NOMO-1 (cell line): ENCODE measurements at regions not wholly inside any gene's neighbourhood (a gene's known extent, or its start where the extent isn't known, plus 50 kb on each side); places are given as distances from the start of the nearest gene placed in this dataset.
"Not testable (repeated sequence)": the region's sequence is repeated elsewhere in the genome, so short reads cannot be mapped to it uniquely, and the experiment has no call there.

Experiments used
- DNase-seq, 2 experiments: peaks; one replicate each; lab custom pipeline; 2025; ENCODE audit not compliant: unreplicated experiment in 2 of 2; lab: John Stamatoyannopoulos, UW

- not testable (repeated sequence) for DNase-seq
Measured at GRCh38 chr3:94648270-94649180, 585.7 kb downstream of the NSUN3 start.

DNA sequence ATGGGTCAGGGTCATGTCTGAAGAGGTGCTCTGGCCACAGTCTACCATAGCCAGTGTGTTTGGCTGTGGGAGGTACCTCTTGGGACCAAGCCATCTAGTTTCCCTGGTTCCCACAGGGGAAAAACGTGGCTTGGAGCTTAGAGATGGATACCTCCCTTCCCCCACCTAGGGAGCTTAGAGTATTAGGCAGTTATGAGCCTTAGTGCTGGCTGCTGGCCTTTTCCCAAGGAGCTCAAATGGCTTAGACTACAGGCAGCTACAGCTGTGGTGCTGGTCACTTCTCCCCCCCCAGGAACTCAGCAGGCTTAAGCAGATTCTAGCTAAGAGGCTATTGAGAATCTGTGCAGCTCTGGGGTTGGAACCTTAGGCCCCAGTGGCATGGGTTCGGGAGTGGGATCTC is 591.2 kb downstream of the NSUN3 start:
- no peak for DNase-seq

- no peak for DNase-seq
Measured at GRCh38 chr3:94665922-94666321, 603.1 kb downstream of the NSUN3 start.

- no peak for DNase-seq
Measured at GRCh38 chr3:94671078-94671477, 608.2 kb downstream of the NSUN3 start.

GRCh38 chr3:94673876-94674275 is 611.0 kb downstream of the NSUN3 start:
- DNase-seq: no peak

DNA sequence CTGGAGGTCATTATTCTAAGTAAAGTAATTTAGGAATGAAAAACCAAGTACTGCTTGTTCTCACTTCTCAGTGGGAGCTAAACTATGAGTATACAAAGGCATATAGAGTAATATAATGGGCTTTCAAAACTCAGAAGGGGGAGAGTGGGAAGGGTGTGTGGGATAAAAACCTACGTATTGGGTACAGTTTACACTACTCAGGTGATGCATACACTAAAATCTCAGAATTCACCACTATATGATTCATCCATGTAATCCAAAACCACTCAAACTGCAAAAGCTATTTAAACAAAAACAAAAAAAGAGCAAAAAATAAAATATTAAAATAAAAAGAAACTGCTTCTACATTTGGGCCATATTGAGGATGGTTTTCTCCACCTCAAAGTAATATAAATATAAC is 623.3 kb downstream of the NSUN3 start:
- no peak for DNase-seq

DNA sequence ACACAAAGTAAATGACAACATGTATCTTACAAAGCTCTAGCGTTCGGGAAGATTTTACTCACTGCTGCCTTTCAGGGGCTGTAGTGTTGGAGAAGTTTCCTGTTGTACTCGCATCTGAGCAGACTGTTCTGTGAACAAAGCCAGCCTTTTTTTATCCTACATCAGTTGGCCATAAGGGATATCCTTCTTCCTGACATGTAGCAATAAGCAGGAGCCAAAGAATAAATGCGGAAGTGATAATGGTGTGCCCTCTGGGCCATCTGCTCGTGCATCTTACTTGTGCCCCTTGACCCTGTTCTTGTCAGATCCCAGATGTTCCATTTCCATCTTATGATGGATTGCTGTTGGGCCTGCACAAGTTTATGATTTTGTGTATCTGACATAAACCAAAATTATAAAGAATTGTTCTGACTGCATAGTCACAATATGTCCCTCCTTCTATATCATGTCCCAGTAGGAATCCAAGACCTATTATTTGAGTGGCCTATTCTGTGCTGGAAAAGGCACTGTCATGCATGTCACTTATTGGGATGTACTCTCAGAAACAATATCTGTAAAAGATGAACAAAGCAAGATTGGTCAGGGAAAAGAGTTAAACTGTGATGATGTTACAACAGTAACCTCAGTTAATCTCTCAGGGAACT is 631.3 kb downstream of the NSUN3 start:
- DNase-seq: no peak

- DNase-seq: no peak
Measured at GRCh38 chr3:94694894-94695293, 632.0 kb downstream of the NSUN3 start.

- DNase-seq: no peak
Measured at GRCh38 chr3:94704467-94704866, 641.6 kb downstream of the NSUN3 start.

DNA sequence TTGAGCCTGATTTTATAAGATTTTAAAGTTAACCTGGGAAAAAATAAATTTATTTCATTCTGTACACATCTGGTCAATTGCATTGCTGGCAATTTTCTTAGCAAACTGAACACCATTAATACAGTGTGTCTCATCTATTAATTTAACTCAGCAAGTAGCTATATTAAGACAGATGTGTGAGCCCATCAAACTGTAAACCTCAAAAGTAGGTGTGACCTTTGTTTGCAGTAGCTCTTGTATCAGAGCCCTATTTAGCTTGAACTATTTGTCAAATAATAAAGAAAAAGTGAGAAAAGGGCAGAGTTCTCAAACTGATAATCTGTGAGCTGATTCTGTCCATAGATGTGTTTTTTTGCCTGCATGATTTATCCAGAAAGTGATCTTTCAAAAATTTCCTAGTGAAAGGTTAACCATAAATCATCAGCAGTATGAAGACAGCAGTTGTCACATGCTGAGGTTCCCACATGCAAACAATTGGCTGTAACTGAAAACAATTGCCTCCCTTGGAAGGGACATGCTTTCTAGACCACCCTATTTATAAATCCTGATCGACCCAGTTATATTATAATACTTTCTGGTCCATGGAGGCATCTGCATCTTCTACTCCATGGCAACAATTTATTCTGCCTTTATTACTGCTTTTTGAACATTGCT is 646.5 kb downstream of the NSUN3 start:
- DNase-seq: no peak

- DNase-seq: no peak
Measured at GRCh38 chr3:94714194-94714593, 651.3 kb downstream of the NSUN3 start.

GRCh38 chr3:94716326-94717018 is 653.6 kb downstream of the NSUN3 start:
- DNase-seq: no peak

DNA sequence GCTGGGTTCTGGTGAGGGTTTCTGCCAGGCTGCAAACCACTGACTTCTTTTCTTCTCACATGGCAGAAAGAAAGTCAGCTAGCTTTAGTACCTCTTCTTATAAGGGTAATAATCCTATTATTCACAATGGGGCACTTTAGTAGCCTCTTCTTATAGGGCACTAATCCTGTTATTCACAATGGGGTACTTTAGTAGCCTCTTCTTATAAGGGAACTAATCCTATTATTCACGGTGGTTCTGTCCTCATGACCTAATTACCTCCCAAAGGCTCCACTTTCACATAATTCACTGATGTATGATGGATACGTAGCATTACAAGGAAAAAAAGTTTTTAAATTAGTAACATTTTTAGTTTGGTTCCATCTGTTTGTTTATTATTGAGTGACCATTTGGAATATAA is 671.3 kb downstream of the NSUN3 start:
- DNase-seq: no peak

DNA sequence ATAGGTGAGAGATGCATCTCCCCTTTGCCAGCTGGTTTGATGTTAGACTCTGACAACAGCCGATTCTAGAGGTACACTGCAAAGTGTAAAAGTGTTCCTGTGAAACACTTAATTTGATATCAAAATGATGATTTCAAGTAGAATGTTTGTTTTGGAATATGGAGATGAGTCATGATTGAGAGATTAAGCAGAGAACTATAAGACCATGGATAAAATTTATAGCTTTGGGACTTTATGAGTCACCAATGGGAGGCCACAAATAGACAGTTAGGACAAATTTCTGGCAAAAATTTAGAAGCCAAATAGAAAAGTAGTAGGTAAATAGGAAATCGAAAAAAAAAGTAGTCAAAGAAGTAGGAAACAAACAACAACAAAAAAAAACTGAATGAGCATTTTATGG is 672.5 kb downstream of the NSUN3 start:
- DNase-seq: no peak

GRCh38 chr3:94737116-94737515 is 674.3 kb downstream of the NSUN3 start:
- DNase-seq: no peak

- no peak for DNase-seq
Measured at GRCh38 chr3:94739420-94739819, 676.6 kb downstream of the NSUN3 start.

GRCh38 chr3:94758751-94759150 is 695.9 kb downstream of the NSUN3 start:
- DNase-seq: no peak

GRCh38 chr3:94772402-94772801 is 709.5 kb downstream of the NSUN3 start:
- DNase-seq: no peak

DNA sequence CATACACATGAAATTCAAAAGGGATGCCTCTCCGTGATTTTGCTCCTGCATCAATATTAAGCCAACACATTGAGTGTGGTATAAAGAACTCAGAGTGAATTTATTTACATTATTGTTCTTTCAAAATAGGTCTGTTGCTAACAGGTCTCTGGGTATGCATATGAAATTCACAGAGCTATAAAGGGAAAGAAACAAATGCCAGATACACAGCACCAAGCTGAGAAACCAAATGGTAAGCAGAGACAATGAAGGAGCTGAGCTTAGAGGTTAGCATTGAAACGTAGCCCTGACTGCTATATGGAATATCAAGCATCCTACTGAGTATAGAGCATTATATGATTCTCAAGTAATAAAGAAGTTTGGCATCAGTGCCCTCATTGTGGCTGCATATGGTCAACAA is 712.9 kb downstream of the NSUN3 start:
- no peak for DNase-seq

- no peak for DNase-seq
Measured at GRCh38 chr3:94776401-94776915, 713.6 kb downstream of the NSUN3 start.

DNA sequence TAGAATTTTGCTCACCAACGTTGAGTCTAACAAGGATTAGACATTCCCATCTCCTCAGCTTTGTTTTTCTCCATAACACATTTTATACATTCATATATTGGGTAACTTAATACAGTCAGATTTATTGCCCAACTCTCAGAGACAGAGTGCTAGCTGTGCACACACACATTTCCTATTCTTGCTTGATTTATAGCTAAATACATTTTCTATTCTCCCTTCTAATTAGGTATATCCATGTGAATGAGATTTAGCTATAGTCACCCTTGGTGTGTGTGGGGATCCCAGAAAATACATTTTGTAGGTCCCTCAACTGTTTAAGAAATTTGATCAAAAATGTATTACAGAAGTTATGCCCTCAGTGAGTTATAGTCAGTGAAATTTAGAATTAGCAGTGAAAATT is 715.4 kb downstream of the NSUN3 start:
- DNase-seq: no peak
